HG03460 (cell line): ENCODE measurements at regions not wholly inside any gene's neighbourhood (a gene's known extent, or its start where the extent isn't known, plus 50 kb on each side); places are given as distances from the start of the nearest gene placed in this dataset.
"Not testable (repeated sequence)": the region's sequence is repeated elsewhere in the genome, so short reads cannot be mapped to it uniquely, and the experiment has no call there.

ENCODE experiments used
- ATAC-seq: cut with Tn5 transposase; IDR thresholded peaks from one replicate; pipeline ENCODE4 v1.9.1; 2021; ENCODE audit not compliant: unreplicated experiment

DNA sequence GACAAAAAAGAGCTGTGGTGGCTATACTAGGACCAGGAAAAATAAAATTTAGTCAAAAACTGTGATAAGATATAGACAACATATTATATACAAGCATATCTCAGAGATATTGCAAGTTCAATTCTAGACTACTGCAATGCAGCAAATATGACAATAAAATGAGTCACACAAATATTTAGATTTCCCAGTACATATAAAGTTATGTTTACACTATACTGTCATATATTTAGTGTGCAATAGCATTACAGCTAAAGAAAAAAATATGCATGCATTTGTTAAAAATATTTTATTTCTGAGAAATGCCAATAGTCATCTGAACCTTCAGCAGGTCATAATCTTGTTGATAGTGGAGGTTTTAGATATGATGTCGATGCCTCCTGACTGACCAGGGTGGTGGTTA lies 72.1 kb downstream of the AKR1C4 start:
- ATAC-seq: no peak

DNA sequence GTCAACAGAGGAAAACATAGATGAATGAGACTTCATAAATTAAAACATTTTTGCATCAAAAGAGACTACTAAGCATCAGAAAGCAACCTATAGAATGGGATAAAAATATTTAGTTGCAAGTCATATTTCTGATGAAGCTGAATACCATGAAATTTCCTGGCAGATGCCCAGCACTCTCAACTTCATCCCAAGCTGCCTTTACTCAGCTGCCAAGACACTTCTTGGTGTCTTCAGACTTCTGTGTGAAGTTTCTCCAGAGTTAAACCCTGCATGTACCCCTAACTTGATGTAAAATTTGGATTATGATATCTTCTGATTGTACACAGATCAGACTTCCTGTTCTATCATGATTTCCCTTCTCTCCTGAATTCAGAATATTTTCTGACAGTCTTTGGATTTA lies 73.2 kb downstream of the AKR1C4 start:
- ATAC-seq: no peak

DNA sequence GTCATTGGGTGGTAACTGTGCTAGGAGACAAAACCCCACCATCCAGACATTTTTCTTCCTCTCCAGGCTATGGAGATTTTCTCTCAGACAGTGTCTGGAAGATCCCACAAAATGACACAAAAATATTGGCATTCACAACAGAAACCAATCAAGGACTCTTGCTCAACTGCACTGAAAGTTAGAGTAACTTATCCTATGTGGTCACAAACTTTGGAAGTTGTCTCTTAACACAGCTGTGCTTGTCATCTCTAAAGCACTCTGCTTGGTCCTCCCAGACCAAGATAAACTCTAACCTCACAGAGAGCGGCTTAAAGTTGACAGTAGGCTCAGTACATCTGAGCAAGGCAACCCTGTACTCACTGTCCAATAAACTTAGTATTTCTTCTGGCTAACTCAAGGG lies 74.9 kb downstream of the AKR1C4 start:
- ATAC-seq: no peak

DNA sequence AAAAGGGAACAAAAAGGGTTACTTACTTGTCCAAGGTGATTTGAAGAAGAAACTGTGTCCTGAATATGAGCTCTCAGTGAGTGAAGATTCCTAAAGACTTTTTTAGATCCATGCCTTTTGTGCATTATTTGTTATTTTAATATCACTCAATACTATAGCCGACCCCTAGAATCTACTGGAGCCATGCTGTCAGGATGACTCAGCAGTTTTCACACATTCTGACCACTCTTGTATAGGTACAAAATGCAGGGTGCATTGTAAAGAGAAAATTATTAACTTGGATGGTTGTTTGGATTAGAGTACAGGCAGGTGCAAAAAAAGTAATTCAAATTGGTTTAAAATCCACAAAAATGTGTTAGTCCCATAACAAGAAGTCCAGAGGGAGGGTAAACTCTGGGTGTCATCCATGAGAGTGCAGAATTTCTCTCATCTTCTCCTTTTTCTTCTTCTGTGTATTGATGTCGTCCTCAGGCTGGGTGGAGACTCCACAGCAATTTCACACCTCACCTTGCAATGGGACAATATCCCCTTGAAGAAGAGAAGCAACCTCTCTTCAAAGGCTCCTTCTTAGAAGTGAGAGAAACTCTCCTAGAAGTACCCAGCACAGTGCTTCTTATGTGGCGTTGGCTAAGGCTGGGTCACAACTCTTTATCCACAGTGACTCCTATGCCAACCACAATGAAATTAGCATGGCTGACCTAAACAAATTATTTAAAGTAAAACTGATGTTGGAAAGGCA lies 75.6 kb downstream of the AKR1C4 start:
- ATAC-seq: no peak

DNA sequence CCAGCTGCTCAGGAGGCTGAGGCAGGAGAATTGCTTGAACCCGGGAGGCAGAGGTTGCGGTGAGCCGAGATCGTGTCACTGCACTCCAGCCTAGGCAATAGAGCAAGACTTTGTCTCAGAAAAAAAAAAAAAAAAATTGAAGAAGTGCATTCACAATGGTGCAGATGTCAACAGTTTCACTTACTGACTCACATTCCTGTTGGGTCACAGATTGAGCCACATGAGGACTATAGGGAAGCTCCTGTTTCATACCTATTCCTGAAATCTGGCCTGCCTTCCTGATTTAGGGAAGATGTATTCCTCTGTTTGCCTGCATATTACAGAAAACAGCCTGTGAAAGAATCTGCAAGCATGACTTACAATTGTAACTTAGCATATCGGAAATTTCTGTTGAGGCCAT lies 78.2 kb downstream of the AKR1C4 start:
- no peak for ATAC-seq

- ATAC-seq: no peak
Measured at GRCh38 chr10:5281356-5281755, 83.4 kb upstream of the UCN3 start.

- no peak for ATAC-seq
Measured at GRCh38 chr10:5282137-5282536, 82.6 kb upstream of the UCN3 start.

- ATAC-seq: peak; percentile 79
Measured at GRCh38 chr10:5283305-5284158, 81.2 kb upstream of the UCN3 start.

GRCh38 chr10:5284311-5285057 lies 80.3 kb upstream of the UCN3 start:
- ATAC-seq: no peak

DNA sequence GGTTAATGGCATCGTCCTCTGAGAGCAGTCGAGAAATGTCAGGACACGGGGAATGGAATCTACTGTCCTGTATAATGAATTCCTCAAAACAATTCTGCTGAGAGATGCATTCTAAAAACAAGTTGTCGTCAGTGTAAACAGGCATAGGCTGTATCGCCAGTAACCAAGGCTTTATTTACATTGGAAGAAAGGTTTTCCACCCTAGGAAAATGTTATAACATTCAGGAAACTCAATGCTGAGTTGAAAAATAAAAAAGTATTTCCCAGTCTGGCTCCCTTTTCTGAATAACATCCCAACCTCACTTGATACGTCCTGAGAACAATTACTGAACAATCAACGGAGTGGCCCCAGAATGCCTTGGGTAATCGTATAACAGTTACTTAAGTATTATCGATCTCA lies 79.6 kb upstream of the UCN3 start:
- ATAC-seq: no peak

DNA sequence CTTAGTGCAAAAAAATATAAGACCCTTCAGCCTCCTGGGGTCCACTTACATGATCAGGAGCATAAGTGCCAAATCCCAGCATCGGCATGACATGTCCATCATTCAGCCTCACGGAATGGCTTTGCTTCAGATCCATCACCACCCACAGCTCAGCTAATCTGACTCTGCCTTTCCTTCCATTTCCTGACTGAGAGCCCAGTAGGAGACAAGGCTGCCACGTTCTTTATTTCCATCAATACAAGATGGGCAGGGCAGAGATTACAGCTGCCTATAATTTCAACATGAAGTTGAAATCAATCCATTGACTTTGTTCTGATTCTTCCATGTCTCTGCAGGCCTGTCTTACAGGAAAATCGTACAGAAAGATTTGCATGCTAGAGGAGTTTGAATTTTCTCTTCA lies 76.4 kb upstream of the UCN3 start:
- no peak for ATAC-seq

GRCh38 chr10:5289228-5289627 lies 75.5 kb upstream of the UCN3 start:
- not testable (repeated sequence) for ATAC-seq

GRCh38 chr10:5291501-5292195 lies 73.1 kb upstream of the UCN3 start:
- no peak for ATAC-seq

DNA sequence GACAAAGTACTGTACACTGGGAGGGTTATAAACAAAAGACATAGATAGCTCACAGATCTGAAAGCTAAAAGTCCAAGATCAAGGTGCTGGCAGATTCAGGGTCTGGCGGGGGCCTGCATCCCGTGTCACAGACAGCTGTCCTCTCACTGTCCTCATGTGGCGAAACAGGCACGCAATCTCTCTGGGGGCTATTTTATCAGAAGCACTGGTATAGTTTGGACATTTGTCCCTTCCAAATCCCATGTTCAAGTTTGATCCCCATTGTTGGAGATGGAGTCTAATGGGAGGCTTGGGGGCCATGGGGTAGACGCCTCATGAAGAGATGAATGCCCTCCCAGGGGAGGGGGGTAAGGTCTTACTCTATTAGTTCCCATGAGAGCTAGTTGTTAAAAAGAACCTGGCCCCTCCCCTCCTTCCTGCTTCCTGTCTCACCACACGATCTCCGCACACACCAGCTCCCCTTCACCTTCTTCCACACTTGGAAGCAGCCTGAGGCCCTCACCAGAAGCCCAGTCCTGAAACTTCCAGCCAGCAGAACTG lies 72.5 kb upstream of the UCN3 start:
- ATAC-seq: no peak

GRCh38 chr10:5292970-5293369 lies 71.8 kb upstream of the UCN3 start:
- not testable (repeated sequence) for ATAC-seq

GRCh38 chr10:5293691-5294550 lies 70.8 kb upstream of the UCN3 start:
- no peak for ATAC-seq

GRCh38 chr10:5297466-5297865 lies 67.3 kb upstream of the UCN3 start:
- no peak for ATAC-seq

GRCh38 chr10:5297996-5298395 lies 66.8 kb upstream of the UCN3 start:
- no peak for ATAC-seq

DNA sequence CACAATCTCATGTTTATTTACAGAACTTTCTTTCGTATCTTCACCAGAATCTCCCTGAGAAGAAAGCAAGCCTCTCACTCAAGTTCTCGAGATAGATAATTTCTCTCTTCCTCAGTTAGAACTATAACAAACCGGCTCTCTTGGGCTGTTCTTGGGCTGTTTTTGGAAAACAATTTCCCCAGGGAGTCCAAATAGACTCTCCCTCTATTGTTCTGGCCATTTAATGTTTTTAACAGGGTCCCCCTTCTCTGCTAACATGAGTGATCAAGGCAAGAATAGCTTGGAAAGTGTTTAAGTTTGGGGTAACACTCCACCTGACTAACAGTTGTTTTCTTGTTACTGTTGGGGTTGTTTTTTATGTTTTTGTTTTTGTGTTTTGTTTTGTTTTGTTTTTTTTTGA lies 64.8 kb upstream of the UCN3 start:
- ATAC-seq: no peak

DNA sequence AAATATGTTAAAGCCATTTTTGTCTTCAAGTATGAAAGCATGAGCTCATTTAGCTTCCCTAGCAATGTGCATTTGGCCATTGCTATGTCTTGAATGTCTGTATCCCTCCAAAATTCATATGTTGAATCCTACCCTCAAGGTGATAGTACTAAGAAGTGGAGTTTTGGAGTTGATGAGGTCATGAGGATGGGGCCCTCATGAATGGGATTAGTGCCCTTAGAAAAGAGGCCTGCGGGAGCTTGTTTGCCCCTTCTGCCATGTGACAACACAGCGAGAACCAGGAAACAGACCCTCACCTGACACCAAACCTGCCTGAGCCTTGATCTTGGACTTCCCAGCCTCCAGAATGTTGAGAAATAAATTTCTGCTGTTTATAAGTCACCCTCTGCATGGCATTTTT lies 61.3 kb upstream of the UCN3 start:
- ATAC-seq: no peak
